ENCODE measurements at regions not wholly inside any gene's neighbourhood (a gene's known extent, or its start where the extent isn't known, plus 50 kb on each side); places are given as distances from the start of the nearest gene placed in this dataset.
"Not testable (repeated sequence)": the region's sequence is repeated elsewhere in the genome, so short reads cannot be mapped to it uniquely, and the experiment has no call there.

- TF ChIP-seq EZH2phosphoT487 (IDR thresholded peaks at IDR 0.05; ENCODE audit: low read depth, severe bottlenecking, unreplicated experiment); CTCF (IDR thresholded peaks at IDR 0.05; ENCODE audit: poor library complexity); EZH2 (IDR thresholded peaks at IDR 0.05; ENCODE audit: borderline replicate concordance): not testable (repeated sequence)
These were observed 78.2 kb upstream of the RAB12 start for GRCh38 chr18:8531084-8531483.
